DMS53 treated with DMSO at 0.1 percent for 48 hours (cell line): ENCODE measurements at regions not wholly inside any gene's neighbourhood (a gene's known extent, or its start where the extent isn't known, plus 50 kb on each side); places are given as distances from the start of the nearest gene placed in this dataset.
"Not testable (repeated sequence)": the region's sequence is repeated elsewhere in the genome, so short reads cannot be mapped to it uniquely, and the experiment has no call there.

Experiments
- DNase-seq: peaks from one replicate; lab custom pipeline; 2025; ENCODE audit not compliant: unreplicated experiment; lab: John Stamatoyannopoulos, UW

DNA sequence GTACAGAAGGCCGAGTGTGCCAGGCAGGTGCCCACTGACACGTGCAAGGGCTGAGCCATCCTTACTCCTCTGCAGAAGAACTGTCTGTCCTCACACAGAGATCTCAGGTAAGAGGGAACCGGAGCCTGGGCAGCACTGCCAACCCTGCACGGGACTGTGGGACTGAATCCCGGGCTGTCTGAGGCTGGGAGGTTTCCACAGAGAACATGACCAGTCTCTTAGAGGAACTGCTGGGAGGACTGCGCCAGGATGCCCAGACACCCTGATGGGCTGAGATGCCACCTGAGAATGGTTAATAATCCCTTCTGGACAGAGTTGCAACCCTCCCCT lies 302.9 kb upstream of the SFSWAP start:
- no peak for DNase-seq

DNA sequence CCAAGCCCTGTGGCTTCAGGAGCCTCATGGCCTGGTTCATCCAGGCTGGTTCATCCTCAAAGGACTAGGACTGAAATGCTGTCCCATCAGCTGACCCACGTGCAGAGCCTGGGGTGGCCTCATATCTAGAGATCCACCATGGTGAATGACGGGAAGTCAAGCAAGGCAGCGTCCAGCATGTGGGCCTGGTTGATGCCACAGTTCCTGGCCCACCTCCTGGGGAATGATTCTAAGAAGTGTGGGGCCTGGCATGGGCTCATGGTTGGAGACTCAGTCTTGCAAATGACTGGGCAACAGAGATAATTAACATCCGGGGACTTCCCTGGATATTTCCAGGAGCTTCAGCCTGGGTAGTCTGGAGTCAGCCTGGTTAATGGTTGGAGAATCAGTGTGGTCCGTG lies 302.4 kb upstream of the SFSWAP start:
- DNase-seq, result no peak

DNA sequence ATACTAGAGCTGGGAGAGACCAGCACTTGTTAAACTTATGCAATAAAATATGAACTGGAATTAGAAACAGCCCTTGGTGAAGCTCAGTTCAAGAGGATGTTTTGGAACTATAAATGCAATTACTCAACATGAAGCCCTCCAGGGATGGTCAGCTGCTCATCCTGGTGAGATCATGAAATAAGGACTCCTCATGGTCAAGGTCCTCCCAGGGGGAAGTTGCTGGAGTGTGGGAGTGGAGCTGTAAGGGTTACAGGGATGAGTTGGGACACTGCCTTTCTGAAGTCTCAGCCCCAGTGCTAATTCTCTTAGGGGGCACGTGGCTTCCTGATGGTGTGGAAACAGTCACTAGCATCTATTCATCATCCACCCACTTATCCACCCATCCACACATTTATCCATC lies 301.7 kb upstream of the SFSWAP start:
- DNase-seq, result no peak

DNA sequence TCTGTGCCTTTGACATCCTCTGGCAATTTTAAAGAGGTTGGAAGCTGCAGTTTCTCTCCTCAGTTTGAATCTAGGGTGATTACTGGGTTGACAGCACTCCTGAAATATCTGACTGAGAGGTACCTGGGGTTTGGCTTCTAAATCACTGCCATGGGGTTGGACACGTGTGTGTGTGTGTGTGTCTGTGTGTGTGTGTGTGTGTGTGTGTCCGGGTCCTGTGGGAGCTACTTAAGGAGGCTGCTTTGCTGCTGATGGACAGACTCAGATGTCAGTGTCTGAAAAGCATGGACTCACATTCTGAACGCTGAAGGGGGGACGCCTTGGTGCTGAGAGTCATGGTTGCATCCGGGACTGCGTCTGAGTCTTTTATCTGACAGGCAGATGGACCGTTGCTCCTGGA lies 299.1 kb upstream of the SFSWAP start:
- DNase-seq, result not testable (repeated sequence)

DNA sequence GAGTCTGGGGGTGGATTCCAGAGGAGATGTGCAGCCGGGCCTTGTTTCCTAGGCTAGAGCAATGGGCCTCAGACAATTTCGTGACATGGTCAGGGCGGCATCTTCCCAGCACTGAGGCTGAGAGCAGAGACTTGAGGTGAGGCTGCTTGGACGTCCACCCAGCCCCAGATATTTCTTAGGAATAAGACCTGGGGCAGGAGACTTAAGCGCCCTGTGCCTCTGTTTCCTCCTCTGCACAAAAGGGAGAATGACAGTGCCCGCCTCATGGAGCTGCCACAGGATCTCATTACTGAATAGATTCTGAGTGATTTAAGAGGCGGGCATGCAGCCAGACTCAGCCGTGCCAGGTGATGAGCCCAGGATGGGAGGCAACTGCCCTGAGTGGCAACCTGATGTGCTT lies 297.9 kb upstream of the SFSWAP start:
- DNase-seq, result no peak

DNA sequence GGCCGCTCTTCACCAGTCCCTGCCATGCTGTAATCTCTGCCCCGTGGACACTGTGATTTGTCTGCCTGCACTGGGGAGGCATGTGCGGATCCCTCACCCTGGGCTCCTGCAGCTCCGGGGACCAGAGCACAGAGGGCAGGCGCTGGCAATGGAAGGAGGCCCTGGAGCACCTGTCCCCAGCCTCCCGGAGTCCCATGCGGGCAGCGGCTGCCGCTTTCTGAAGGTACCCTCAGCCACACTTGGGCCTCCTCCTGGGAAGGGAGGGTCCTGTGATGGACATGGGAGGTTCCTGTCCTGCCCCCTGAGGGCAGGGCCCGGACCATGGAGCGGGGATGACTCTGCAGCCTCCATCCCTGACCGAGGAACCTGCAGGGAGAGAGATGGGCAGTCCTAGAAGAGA lies 297.4 kb upstream of the SFSWAP start:
- DNase-seq, result no peak

DNA sequence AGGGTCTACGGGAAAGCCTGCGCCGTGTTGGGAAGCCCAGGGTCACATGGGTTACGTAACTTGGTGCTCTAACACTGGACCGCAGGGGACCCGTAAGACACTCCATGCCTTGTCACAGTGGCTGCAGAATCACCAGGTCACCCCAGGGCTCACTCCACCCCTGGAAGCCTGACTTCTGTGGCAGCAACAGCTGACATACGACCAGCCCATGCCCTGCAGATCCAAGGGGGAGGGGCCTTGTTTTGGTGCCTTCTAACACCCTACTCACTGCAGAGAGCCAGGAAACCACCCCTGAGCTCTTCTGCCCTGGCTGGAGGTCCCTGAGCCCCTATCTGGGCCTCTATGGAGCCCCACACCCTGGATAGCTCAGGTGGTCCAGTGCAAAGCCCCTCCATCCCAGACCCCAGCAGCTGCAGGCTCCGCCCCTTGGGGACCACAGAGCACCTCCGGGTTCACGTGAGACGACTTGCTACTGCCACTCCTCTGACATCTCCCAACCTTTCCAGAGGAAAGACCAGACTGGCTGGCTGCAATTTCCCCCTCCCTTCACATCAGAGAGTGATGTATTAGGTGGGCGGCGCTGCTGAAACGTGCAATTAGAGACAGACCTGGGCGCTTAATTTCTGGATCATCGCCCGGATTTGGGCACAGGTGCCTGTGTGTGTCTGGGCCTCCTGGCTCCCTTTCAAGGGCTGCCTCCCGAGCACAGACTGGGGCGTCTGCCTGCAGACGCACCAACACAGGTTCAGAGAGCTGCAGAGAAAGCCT lies 296.6 kb upstream of the SFSWAP start:
- DNase-seq, result not testable (repeated sequence)

DNA sequence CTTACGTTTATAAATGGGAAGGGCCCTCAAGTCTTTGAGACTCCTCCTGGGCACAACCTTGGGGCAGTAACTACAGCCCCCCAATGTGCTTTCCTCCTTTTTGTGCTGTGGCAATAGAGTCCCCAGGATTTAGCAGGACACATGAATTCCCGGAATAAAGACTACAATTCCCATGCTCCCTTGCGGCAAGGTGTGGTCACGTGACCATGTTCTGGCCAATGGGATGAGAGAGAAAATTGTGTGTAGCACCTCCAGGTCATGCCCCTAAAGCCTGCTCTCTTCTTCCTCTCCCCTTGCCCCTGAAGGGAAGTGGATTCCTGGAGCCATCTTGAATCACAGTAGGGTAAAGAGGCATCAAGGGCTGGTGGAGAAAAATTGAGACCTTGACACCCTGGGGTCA lies 295.1 kb upstream of the SFSWAP start:
- DNase-seq, result no peak

DNA sequence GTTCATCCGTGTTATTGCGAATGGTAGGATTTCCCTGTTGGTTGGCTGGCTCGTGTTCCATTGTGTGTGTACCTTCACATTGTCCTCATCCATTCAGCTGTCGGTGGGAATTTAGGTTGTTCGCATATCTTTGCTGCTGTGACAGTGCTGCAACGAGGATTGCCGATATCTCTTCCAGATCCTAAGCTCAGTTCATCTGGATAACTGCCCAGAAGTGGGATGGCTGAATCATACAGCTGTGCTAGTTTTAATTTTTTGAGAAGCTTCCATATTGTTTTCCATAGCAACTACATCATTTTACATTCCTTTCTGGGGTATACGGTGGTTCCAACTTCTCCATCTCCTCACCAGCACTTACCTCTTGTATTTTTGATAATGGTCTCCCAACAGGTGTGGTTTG lies 292.8 kb upstream of the SFSWAP start:
- no peak for DNase-seq

DNA sequence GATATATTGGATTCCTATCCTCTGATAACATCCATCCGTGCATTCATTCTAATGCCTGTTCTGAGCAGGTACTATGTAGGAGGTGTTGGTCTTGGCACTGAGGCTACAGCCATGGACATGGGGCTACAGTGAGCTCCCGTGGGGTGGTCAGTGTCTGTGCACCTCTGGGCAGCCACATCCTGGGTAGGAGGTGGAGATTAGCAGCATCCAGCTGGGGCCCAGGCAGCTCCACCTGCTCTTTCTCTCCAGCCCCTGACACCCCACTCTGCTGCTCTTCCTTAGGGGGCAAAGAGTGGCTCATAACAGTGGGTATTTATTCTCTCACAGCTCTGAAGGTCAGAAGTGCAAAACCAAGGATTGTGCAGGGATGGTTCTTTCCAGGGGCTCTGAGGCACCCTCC lies 292.0 kb upstream of the SFSWAP start:
- no peak for DNase-seq

DNA sequence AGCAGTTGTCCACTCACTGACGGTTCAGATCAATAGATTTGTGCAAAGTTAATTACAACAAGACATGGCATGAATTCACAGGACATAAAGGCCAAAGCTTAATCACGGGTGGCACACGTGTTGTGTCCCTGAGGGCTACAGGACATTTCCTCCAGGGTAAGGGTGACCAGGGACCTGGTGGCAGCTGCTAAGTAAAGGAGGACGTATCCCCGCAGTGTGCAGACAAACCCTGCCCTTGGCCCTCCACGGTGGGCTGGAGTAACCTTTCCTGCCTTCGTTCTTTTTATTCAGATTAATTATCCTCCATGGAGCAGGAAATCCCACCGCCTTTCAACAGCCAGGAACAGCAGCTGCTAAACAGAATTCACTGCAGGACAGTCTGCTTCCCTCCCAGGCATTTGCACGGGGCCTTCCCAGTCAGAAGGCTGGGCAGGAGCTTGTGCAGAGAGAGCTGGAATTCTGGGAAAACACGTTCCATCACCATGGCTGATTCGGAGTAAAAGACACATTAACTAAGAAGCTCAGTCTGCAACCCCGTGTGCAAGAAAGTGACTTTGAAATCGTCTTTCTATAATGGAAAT lies 289.9 kb upstream of the SFSWAP start:
- DNase-seq, result no peak

DNA sequence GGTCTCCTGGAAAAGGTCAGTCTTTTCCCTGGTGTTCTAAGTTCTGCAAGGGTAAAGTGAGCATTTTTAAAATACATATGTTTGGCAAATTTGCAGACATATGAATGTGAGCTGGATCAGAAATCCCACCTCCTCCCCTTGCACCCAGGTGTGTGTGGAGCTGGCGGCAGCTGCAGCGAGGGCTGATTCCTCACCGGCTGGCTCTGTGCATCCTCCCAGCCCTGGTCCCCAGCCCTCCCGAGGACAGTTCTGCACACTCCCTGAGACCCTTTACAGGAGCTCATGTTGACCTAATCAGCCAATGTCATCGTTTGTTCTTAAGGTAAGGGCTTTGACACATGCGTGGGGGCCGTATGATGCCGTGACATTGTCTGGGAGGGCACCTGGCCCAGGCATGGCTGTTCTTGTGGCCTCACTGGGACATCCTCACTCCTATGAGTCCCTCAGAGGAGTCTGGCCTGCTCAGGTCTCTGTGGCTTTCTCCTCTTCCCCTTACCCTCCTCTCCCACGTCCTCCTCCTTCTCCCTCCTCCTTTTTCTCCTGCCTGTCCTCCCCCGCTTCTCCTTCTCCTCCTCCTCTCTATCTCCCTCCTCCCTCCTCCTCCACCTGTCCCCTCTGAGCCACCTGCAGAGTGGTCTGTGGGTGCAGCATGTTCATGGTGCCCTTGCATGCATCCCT lies 289.2 kb upstream of the SFSWAP start:
- DNase-seq, result no peak

DNA sequence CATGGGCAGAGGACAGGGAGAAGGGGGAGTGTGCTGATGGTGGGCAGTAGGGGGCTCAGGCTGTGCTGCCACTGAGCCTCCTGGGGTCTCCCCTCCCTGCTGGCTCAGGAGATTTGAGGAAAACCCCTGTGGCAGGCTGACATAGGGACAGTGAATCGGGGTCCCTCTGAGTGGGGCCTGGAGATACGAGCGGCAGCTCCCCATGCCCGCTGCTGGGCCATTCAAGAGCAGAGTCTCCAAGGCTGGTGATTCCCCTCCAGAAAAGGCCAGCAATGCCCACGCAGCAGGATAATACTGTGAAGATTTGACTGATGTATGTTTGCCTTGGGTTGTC lies 288.7 kb upstream of the SFSWAP start:
- no peak for DNase-seq

DNA sequence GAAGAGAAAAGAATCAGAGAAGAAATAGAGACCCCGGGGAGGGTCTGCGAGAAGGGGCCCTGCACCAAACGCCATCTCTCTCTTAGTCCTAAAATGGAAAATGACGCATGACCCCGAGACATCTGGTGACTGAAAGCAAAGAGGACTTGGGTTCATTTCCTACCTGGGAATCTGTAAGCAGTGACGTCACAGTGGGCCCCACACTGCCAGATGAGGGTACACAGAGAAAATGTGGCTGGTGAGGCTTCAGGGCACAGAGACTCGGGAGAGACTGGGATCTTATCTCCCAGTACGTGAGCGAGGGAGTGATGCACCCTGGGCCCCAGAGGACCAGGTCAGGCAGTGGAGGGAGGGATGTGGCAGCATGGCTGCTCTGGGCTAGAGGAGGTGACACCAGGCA lies 288.1 kb upstream of the SFSWAP start:
- no peak for DNase-seq

DNA sequence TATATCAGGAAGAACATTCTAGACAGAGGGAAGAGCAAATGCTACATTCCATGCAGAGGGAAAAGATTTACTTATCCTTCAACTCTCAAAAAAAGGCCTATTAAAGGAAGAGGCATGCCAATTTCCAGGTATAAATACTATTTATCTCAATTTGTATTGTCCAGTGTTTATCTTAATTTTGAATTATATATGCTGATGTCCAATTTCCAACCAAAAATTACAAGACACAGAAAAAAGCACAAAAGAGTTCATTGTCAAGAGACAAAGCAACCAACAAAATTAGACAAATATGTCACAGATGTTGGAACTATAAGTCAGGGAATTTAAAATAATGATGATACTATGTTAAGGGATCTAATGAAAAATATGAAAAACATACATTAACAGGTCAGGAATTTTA lies 286.6 kb upstream of the SFSWAP start:
- no peak for DNase-seq

DNA sequence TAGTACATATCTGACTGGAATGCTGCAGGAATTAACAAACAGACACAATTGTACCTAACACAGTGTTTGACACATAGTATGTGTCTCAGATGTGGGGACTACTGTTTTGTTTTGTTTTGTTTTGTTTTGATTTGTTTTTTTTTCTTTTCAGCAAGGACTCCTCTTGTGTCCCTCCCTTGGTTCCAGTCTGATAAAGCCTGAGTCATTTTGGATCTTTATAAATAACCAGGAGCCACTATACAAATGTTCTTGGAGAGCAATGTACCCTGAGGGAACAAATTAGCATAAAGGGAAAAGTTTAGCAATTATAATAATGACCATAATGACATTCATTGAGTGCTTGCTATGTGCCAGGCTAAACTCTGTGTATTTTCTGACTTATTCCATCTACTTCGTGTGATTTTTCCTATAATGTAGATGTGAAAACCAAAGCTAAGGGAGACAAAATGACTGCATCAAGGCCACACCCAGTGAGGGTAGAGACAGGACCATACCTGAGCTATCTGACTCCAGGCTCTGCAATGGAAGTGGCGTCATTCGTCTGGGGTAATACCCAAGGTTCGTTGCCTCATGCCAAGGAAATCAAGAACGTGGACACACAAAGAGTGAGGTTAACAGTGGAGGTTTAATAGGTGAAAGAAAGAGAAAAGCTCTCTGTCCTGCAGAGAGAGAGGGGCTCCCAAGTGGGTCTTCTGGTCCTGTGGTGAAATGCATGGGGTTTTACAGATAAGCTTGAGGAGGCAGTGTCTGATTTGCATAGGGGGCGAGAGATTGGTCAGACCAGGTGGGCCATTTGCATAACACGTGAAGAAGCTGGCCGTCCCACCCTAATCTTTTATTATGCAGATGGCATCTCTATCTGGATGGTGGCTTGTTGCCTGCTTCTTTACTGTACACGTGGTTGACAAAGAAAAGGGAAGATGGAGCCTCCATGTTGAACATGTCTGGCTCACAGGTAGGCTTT lies 285.5 kb upstream of the SFSWAP start:
- DNase-seq, result no peak

DNA sequence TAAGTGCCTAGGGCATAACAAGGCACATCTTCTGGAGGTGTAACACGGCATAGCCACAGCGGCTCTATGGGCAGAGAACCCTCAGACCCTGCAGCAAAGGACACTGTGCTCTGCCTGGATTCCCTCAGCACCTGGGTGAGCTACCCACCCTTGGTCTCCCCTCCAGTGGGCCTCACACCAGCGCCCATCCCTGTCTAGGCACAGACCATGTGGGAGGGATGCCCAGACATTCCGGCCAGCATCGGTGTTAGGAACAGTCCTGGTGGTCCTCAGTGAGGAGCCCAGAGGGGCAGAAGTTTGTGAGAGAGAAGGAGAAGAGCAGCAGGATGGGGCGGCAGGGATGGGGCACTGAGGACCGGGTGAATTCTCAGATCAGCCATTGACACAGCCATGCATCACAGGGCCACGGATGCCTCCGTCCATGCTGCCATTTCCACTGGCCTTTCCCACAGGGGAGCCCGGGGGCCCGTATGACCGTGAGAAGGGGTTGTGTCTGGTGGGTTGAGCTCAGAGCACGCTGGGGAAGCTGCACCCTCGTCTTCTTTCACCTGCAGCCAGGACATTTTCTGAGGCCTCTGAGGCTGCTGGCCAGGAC lies 282.7 kb upstream of the SFSWAP start:
- DNase-seq, result no peak

DNA sequence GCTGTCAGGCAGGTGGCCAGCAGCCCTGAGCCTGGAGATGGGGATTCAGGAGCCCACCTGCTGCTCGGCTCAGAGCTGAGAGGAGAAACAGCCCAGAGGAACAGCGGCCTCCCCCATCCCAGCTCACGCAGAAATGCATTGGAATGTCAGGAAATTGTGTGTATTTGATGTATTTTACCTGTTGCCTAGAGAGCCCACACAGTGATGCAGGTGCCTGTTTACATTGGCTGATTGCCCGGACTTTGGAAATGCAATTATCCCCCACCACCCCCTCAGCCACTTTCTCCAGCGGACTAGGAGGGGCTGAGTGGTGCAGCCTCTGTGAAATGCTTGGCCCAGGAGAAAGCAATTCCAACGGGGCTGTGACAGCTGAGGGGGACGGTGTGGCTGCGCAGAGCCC lies 281.7 kb upstream of the SFSWAP start:
- not testable (repeated sequence) for DNase-seq

DNA sequence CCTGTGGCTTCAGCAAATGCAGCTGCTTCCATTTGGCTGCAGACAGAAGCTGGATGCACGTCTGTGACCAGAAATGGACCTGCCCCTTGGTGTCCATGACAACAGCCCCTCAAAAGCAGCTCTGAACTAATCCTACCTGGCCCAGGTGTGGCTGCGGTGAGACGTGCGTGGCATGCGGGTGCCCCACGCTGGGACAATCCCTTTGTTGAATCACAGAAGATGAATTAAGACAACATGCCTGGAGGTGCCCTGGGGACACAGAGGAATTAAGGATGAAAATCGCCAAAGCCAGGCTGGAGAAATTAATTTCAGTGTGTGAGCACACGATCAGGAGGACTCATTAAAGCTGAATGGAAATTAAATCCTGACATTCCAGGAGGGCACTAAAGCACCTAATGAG lies 281.2 kb upstream of the SFSWAP start:
- not testable (repeated sequence) for DNase-seq

DNA sequence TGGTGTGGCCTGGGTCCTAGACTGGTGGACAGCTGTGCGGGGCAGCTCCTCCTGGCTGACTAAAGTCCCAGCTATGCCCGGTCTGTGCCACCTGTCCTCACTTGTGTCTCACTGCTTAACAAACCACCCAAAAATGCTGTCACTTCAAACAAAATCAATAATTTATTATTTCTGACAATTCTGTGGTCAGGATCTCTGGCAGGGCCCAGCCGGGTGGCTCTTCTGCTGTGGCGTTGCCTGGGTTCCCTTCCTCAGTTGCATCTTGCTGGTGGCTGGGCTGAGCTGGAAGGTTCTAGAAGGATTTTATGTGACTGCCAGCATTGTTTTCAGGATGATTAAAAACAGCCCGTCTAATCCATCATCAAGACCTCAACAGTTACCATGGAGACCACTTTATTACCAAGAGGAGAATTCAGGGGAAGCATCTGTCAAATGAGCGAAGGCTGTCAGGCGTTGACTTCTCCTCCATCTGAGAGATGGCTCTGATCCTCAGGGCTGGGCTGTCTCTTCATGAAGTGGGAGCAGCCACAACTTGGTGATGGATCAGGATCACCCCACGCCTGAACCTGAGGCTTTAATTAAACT lies 280.6 kb upstream of the SFSWAP start:
- no peak for DNase-seq

DNA sequence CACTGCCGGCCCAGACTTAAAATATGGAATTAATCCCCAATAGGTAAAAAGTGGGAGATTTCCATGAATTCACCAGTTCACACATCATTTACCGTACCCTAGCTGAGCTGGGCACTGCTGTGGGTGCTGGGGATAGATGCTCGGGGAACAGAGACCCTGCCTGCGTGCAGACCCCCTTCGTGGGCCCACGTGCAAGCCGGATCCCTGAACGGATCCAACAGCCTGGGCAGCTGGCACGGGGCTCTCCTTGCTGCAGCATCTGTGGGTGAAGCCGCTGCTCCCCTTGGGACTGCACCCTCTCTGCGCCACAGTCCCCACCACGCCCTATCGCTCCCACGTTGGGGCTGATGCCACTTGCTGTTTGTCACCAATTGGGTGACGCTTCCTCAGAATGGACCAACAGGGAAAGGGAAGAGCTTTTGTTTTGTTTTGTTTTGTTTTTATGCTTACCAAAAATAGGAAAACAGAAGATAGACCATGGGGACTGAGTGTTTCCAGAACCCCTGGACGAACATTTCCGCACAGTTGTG lies 279.7 kb upstream of the SFSWAP start:
- DNase-seq, result not testable (repeated sequence)
